Upper lobe of left lung (tissue), 6 donors: ENCODE measurements at regions not wholly inside any gene's neighbourhood (a gene's known extent, or its start where the extent isn't known, plus 50 kb on each side); places are given as distances from the start of the nearest gene placed in this dataset.

ENCODE experiments used
- ATAC-seq, 2 donors: fragments of 200-7000 bp; cut with Tn5 transposase; one replicate each; pipeline ENCODE4 v1.9.1; 2022; ENCODE audit warnings: mild to moderate bottlenecking in 2 of 2, moderate library complexity in 2 of 2; ENCODE audit not compliant: low FRiP score in 2 of 2
- DNase-seq, 2 donors: peaks; one replicate each; pipeline ENCODE4 v3.0.0-alpha.2; 2019 to 2020
- H3K27ac ChIP-seq, 4 donors: fragments of 200-600 bp; sonication (generic); one replicate each; pipeline ENCODE4 v1.5.1; 2016 to 2019
- H3K27me3 ChIP-seq, 4 donors: fragments of 200-600 bp; sonication (generic); one replicate each; pipeline ENCODE4 v1.5.1; 2017 to 2019
- H3K36me3 ChIP-seq, 4 donors: fragments of 200-600 bp; sonication (generic); one replicate each; pipeline ENCODE4 v1.5.1; 2016 to 2019
- H3K4me1 ChIP-seq, 4 donors: fragments of 200-600 bp; sonication (generic); one replicate each; pipeline ENCODE4 v1.5.1; 2018 to 2019
- H3K4me3 ChIP-seq, 4 donors: fragments of 200-600 bp; sonication (generic); one replicate each; pipeline ENCODE4 v1.5.1; 2017 to 2019; ENCODE audit warnings: mild to moderate bottlenecking in 2 of 4, moderate library complexity in 1 of 4
- H3K9me3 ChIP-seq, 4 donors: fragments of 200-600 bp; sonication (generic); one replicate each; pipeline ENCODE4 v1.5.1; 2018 to 2019
- CTCF ChIP-seq, 6 experiments: fragments of 450-650 bp in 4 of 6; fragments of 200-600 bp in 2 of 6; sonication (generic) in 2 of 6; IDR thresholded peaks; one replicate each; pipeline ENCODE4 v1.5.1; 2016 to 2019; ENCODE audit warnings: antibody characterized with exemption in 6 of 6
- EP300 ChIP-seq, 4 donors: sonication (generic); formaldehyde crosslinking; IDR thresholded peaks; one replicate each; pipeline ENCODE4 v1.5.1; 2017; ENCODE audit warnings: antibody characterized with exemption in 4 of 4, control low read depth in 2 of 4
- POLR2A ChIP-seq, 4 donors: fragments of 450-650 bp; IDR thresholded peaks; one replicate each; pipeline ENCODE4 v1.5.1; 2016 to 2017; ENCODE audit warnings: antibody characterized with exemption in 4 of 4, mild to moderate bottlenecking in 2 of 4
- POLR2AphosphoS5 ChIP-seq, 2 donors: sonication (generic); formaldehyde crosslinking; IDR thresholded peaks; one replicate each; pipeline ENCODE4 v1.5.1; 2017; ENCODE audit warnings: antibody characterized with exemption in 2 of 2
- WGBS, 2 donors: methylation state at CpG; one replicate each; pipeline ENCODE4 v1.1.5; 2017 to 2018; 5-methylcytosine and 5-hydroxymethylcytosine counted together
- donor health status: DM: no; HTN: no; CAD: no; lungs with moderate emphysema.
- donor health status: DM: no; HTN: yes; CAD: no; lungs with severe emphysema.

- Histone ChIP-seq H3K27me3 (no peaks in the 10 kb centered on the region), H3K4me1 (peaks cover 0 to 8% (median 0%) of the 10 kb centered on the region in 4 donors), H3K9me3 (no peaks in the 10 kb centered on the region), H3K27ac (no peak overlapping the region), H3K36me3 (no peaks in the 10 kb centered on the region), H3K4me3 (no peak overlapping the region)
- WGBS, 2 donors: 17 to 20% methylated on average over 14 to 34 of the region's 34 CpGs
- TF ChIP-seq POLR2A (IDR thresholded peaks at IDR 0.05): no peak
- TF ChIP-seq CTCF (IDR thresholded peaks at IDR 0.05): peak; percentile 51 to 87 (median 72)
- no peak for TF ChIP-seq POLR2AphosphoS5 (IDR thresholded peaks at IDR 0.05)
- no peak for TF ChIP-seq EP300 (IDR thresholded peaks at IDR 0.05)
- ATAC-seq (peak; percentile 66 to 83), DNase-seq (peak; percentile 54 to 90)
Measured at GRCh38 chr20:57092112-57092899, 174.1 kb downstream of the BMP7 start.

DNA sequence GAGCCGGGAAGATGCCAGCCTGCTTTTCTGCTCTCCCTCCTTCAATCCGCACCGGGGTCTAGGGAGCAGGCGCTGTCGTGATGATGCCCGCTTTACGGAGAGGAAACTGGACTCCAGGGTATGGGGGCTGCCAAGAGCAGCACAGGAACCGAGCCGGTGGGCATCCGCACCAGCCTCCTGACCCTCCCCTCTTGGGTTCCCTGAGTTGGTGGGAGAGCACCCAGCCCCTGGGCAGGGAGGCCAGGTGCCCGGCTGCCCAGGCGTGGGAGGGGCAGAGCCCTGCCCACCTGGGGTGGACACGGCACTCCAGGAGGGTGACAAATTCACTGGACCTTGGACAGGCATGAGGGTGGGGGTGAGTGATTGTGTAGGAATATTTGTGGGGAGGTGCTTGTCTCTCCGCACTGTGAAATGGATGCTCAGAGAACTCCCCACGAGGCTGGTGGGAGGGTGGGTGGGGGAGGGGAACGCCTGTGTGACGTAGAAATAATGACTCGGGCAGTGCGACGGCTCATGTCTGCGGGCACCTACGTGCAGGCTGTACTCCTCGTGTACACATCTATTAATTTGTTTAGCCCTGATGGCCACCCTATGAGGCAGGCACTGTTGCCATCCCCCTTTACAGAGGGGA, 173.4 kb downstream of the BMP7 start:
- TF ChIP-seq EP300 (IDR thresholded peaks at IDR 0.05) (no peak), POLR2A (IDR thresholded peaks at IDR 0.05) (no peak), CTCF (IDR thresholded peaks at IDR 0.05) (no peak), POLR2AphosphoS5 (IDR thresholded peaks at IDR 0.05) (no peak)

DNA sequence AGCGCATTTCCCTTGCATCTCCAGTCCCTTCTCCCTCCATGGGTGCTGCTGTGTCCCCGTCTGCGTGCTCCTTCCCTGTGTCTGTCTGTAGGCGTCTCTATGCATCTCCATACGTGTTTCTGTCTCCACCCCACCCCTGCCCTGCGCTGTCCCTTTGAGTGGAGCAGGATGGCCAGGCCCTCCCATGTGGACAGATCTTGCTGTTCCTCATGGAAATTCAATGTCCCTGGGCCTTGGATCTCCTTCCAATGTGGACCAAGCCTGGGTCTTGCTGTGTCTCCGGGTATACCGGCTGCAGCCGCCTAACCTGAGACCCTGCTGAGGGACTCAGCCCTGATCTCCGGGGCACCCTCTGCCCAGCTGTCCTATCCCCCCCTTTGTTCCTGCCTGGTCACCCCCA, 172.7 kb downstream of the BMP7 start:
- TF ChIP-seq CTCF (IDR thresholded peaks at IDR 0.05): no peak
- no peak for TF ChIP-seq POLR2A (IDR thresholded peaks at IDR 0.05)
- no peak for TF ChIP-seq EP300 (IDR thresholded peaks at IDR 0.05)
- no peak for TF ChIP-seq POLR2AphosphoS5 (IDR thresholded peaks at IDR 0.05)
- no peaks in the 10 kb centered on the region for H3K9me3 ChIP-seq
- no peak overlapping the region for H3K27ac ChIP-seq
- WGBS, 2 donors: 91 to 93% methylated on average over 9 to 10 of the region's 10 CpGs
- H3K4me3 ChIP-seq: no peak overlapping the region
- H3K4me1 ChIP-seq: peaks cover 0 to 8% (median 0%) of the 10 kb centered on the region in 4 donors
- H3K27me3 ChIP-seq: no peaks in the 10 kb centered on the region
- H3K36me3 ChIP-seq: no peaks in the 10 kb centered on the region
- DNase-seq: no peak
- no peak for ATAC-seq

More for the DNA sequence above, 173.4 kb downstream of the BMP7 start:
- no peaks in the 10 kb centered on the region for H3K9me3 ChIP-seq
- H3K4me3 ChIP-seq: no peak overlapping the region
- H3K4me1 ChIP-seq: peaks cover 0 to 8% (median 0%) of the 10 kb centered on the region in 4 donors
- H3K27ac ChIP-seq: no peak overlapping the region
- DNase-seq: peak in 1 of 2 donors; percentile 56
- no peaks in the 10 kb centered on the region for H3K36me3 ChIP-seq
- no peak for ATAC-seq
- no peaks in the 10 kb centered on the region for H3K27me3 ChIP-seq
- WGBS, 2 donors: 84 to 85% methylated on average over 14 to 17 of the region's 23 CpGs

DNA sequence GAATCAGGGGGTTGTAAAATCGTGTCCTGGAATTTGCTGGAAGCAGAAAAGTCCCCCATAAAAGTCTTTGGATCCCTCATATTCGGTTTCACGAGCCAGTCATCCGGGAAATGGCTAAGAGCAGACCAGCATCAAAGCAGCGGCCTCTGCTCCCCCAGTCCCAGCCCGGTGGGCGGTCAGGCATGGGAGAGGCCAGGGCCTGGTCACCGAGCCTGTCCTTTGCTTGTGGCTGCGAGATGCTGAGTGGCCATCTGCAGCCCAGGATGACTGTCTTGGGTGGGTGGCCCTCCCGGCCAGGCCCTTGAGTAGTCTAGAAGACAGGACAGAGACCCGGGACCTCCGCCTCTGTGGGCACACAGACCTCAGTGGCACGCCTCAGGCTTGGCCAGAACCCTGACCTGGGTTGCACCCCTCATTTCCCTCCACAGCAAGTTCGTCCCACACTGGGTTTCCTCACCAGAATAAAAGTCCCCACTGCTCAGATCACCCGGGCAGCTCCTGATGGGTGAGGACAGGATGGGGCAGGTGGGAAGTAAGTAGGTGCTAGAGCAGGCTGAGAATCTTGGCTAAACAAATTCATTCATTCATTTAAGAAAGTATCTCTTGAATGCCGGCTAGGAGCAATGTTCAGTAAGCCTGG, 172.1 kb downstream of the BMP7 start:
- WGBS, 2 donors: 76 to 83% methylated on average over 10 to 16 of the region's 16 CpGs
- H3K27ac ChIP-seq: no peak overlapping the region
- ATAC-seq (no peak), DNase-seq (peak in 1 of 2 donors; percentile 42)
- H3K9me3 ChIP-seq: no peaks in the 10 kb centered on the region
- no peak for TF ChIP-seq EP300 (IDR thresholded peaks at IDR 0.05)
- no peak for TF ChIP-seq POLR2A (IDR thresholded peaks at IDR 0.05)
- TF ChIP-seq CTCF (IDR thresholded peaks at IDR 0.05): no peak
- peaks cover 0 to 8% (median 0%) of the 10 kb centered on the region in 4 donors for H3K4me1 ChIP-seq
- H3K27me3 ChIP-seq: no peaks in the 10 kb centered on the region
- H3K36me3 ChIP-seq: no peaks in the 10 kb centered on the region
- no peak overlapping the region for H3K4me3 ChIP-seq
